B cell (primary cell): ENCODE measurements at regions not wholly inside any gene's neighbourhood (a gene's known extent, or its start where the extent isn't known, plus 50 kb on each side); places are given as distances from the start of the nearest gene placed in this dataset.

ENCODE experiments used
- ATAC-seq: fragments of 200-7000 bp; cut with Tn5 transposase; one replicate; pipeline ENCODE4 v1.10.0; 2021; ENCODE audit warnings: low read depth, mild to moderate bottlenecking, moderate number of reproducible peaks, moderate library complexity
- CTCF ChIA-PET: fragments of 350-600 bp; sonication (Branson Sonifier 250); formaldehyde crosslinking; loops from one replicate; lab custom pipeline; 2021; ENCODE audit warnings: antibody characterized with exemption, inconsistent platforms; lab: Charles Lee
- POLR2A ChIA-PET: fragments of 350-600 bp; sonication (Branson Sonifier 250); formaldehyde crosslinking; loops from one replicate; lab custom pipeline; 2021; ENCODE audit warnings: antibody characterized with exemption; lab: Charles Lee
- DNase-seq: peaks from one replicate; pipeline ENCODE4 v3.0.0; 2013
- H2AFZ ChIP-seq: 2 replicates; pipeline ENCODE4 v1.6.1; 2012; ENCODE audit warnings: mild to moderate bottlenecking, low read depth, low read length; ENCODE audit not compliant: insufficient read depth, poor library complexity, severe bottlenecking
- H3K27ac ChIP-seq, 2 donors: 1 replicate in 1 of 2; 2 replicates in 1 of 2; pipeline ENCODE4 v1.5.1; 2012 to 2013; ENCODE audit warnings: low read length in 2 of 2, mild to moderate bottlenecking in 2 of 2, moderate library complexity in 1 of 2
- H3K27me3 ChIP-seq, 4 experiments: fragments of 200-600 bp in 1 of 4; sonication (generic) in 1 of 4; replicated peaks in 1 of 4; 1 replicate in 2 of 4; 2 replicates in 2 of 4; pipeline versions ENCODE4 v1.6.1 to v1.7.0; 2013 to 2016; ENCODE audit warnings: low read length in 3 of 4, mild to moderate bottlenecking in 2 of 4, mixed read lengths in 1 of 4, moderate library complexity in 1 of 4; ENCODE audit not compliant: insufficient read depth in 4 of 4, control insufficient read depth in 3 of 4; ENCODE audit errors: control extremely low read depth in 1 of 4
- H3K36me3 ChIP-seq, 2 experiments: replicated peaks in 1 of 2; 1 replicate in 1 of 2; 2 replicates in 1 of 2; pipeline versions ENCODE4 v1.6.1 to v1.7.1; 2013; ENCODE audit warnings: low read length in 1 of 2; ENCODE audit not compliant: insufficient read depth in 2 of 2, control insufficient read depth in 1 of 2; ENCODE audit errors: control extremely low read depth in 1 of 2, extremely low read depth in 1 of 2
- H3K4me1 ChIP-seq, 2 donors: fragments of 200-600 bp in 1 of 2; sonication (generic) in 1 of 2; 1 replicate in 1 of 2; 2 replicates in 1 of 2; pipeline versions ENCODE4 v1.5.1 to v1.6.1; 2013 to 2017; ENCODE audit warnings: low read length in 2 of 2; ENCODE audit not compliant: control insufficient read depth in 2 of 2, insufficient read depth in 2 of 2
- H3K4me2 ChIP-seq: replicated peaks from 2 replicates; pipeline ENCODE3; 2012; ENCODE audit warnings: mild to moderate bottlenecking, low read depth, low read length; ENCODE audit not compliant: poor library complexity, severe bottlenecking
- H3K4me3 ChIP-seq, 5 experiments: fragments of 200-600 bp in 1 of 5; sonication (generic) in 1 of 5; 1 replicate in 3 of 5; 2 replicates in 2 of 5; pipeline versions ENCODE4 v1.5.1 to v1.7.0; 2011 to 2016; ENCODE audit warnings: low read length in 4 of 5, mild to moderate bottlenecking in 4 of 5, low read depth in 2 of 5, control low read depth in 1 of 5, moderate library complexity in 1 of 5; ENCODE audit not compliant: insufficient read depth in 1 of 5; ENCODE audit errors: control extremely low read depth in 1 of 5, extremely low read depth in 1 of 5
- H3K79me2 ChIP-seq: fragments of 200-600 bp; sonication (generic); one replicate; pipeline ENCODE4 v1.6.0; 2016; ENCODE audit warnings: low read length; ENCODE audit not compliant: control insufficient read depth, insufficient read depth
- H3K9ac ChIP-seq: fragments of 200-600 bp; sonication (generic); 2 replicates; pipeline ENCODE4 v1.6.1; 2017; ENCODE audit warnings: mild to moderate bottlenecking, low read length, moderate library complexity
- H3K9me3 ChIP-seq, 3 donors: one replicate each; pipeline versions ENCODE4 v1.6.1 to v1.7.1; 2013; ENCODE audit warnings: low read length in 2 of 3; ENCODE audit not compliant: control insufficient read depth in 2 of 3, insufficient read depth in 1 of 3; ENCODE audit errors: control extremely low read depth in 1 of 3
- H4K20me1 ChIP-seq: 2 replicates; pipeline ENCODE4 v1.6.0; 2012; ENCODE audit warnings: mild to moderate bottlenecking, low read length; ENCODE audit not compliant: insufficient read depth, control insufficient read depth, poor library complexity, severe bottlenecking
- H3K27ac Mint-ChIP-seq: one replicate; pipeline ENCODE4 v1.8.0; 2021; ENCODE audit warnings: mixed read lengths
- H3K27me3 Mint-ChIP-seq: one replicate; pipeline ENCODE4 v1.8.0; 2021; ENCODE audit warnings: mixed read lengths
- H3K4me1 Mint-ChIP-seq: one replicate; pipeline ENCODE4 v1.8.0; 2021; ENCODE audit warnings: mixed read lengths
- H3K4me3 Mint-ChIP-seq: one replicate; pipeline ENCODE4 v1.8.0; 2021; ENCODE audit warnings: mixed read lengths
- H3K9me3 Mint-ChIP-seq: one replicate; pipeline ENCODE4 v1.8.0; 2022; ENCODE audit warnings: mixed read lengths; ENCODE audit not compliant: insufficient read depth
- EZH2 ChIP-seq: IDR thresholded peaks from 2 replicates; pipeline ENCODE4 v1.6.1; 2012; ENCODE audit warnings: borderline replicate concordance, low read depth, mild to moderate bottlenecking, moderate library complexity, low read length; ENCODE audit not compliant: insufficient read depth, poor library complexity, severe bottlenecking
- WGBS: methylation state at CpG from one replicate; pipeline ENCODE4 v1.1.5; 2013; ENCODE audit warnings: missing lambda C conversion rate; ENCODE audit not compliant: insufficient coverage; 5-methylcytosine and 5-hydroxymethylcytosine counted together
- intact Hi-C: fragments of 100-400 bp; cut with micrococcal nuclease; formaldehyde crosslinking; loops from one replicate; pipeline ENCODE4 v1.10.0; 2022
- TF ChIP-seq, protein P1 (sequence below): fragments of 200-600 bp; IDR thresholded peaks from one replicate; pipeline ENCODE4 v1.8.0; 2022; ENCODE audit warnings: antibody characterized with exemption, mild to moderate bottlenecking

DNA sequence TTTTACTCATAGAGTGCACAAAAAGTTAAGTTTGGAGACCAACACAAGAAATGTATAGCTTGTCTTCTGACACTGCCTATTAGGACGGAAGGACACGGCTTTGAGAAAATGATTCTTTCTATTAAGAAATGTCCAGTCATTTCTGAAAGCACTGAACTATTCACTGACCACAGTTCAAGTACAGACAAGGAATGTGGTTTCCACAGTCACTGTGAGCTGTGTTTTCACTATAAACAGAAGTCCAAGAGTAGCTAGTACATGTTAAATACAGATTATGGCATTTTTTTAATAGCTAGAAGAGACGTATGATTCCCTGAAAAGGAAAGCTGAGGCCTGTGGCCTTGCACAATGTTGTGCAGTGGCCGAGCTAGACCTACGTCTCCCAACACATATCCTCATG, 115.1 kb upstream of the GPM6A start:
- no peaks in the 10 kb centered on the region for H3K79me2 ChIP-seq
- Mint-ChIP-seq H3K27ac (no peak overlapping the region), H3K4me3 (no peak overlapping the region), H3K9me3 (peaks cover 3% of the 10 kb centered on the region), H3K4me1 (no peaks in the 10 kb centered on the region), H3K27me3 (peaks cover 4% of the 10 kb centered on the region)
- H4K20me1 ChIP-seq: no peaks in the 10 kb centered on the region
- H3K27ac ChIP-seq: no peak overlapping the region
- ATAC-seq (no peak), DNase-seq (no peak)
- intact Hi-C loops: no loop called here
- no peaks in the 10 kb centered on the region for H3K9me3 ChIP-seq
- POLR2A ChIA-PET: no interaction called here
- 95% methylated on average over 3 of the region's 5 CpGs for WGBS
- H3K9ac ChIP-seq: no peak overlapping the region
- no peaks in the 10 kb centered on the region for H3K27me3 ChIP-seq
- H2AFZ ChIP-seq: no peak overlapping the region
- no peaks in the 10 kb centered on the region for H3K4me1 ChIP-seq
- no peak overlapping the region for H3K4me3 ChIP-seq
- CTCF ChIA-PET: no interaction called here
- no peak overlapping the region for H3K4me2 ChIP-seq
- no peaks in the 10 kb centered on the region for H3K36me3 ChIP-seq
- no peak for TF ChIP-seq EZH2
- TF ChIP-seq, protein P1, sequence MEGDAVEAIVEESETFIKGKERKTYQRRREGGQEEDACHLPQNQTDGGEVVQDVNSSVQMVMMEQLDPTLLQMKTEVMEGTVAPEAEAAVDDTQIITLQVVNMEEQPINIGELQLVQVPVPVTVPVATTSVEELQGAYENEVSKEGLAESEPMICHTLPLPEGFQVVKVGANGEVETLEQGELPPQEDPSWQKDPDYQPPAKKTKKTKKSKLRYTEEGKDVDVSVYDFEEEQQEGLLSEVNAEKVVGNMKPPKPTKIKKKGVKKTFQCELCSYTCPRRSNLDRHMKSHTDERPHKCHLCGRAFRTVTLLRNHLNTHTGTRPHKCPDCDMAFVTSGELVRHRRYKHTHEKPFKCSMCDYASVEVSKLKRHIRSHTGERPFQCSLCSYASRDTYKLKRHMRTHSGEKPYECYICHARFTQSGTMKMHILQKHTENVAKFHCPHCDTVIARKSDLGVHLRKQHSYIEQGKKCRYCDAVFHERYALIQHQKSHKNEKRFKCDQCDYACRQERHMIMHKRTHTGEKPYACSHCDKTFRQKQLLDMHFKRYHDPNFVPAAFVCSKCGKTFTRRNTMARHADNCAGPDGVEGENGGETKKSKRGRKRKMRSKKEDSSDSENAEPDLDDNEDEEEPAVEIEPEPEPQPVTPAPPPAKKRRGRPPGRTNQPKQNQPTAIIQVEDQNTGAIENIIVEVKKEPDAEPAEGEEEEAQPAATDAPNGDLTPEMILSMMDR: no peak

DNA sequence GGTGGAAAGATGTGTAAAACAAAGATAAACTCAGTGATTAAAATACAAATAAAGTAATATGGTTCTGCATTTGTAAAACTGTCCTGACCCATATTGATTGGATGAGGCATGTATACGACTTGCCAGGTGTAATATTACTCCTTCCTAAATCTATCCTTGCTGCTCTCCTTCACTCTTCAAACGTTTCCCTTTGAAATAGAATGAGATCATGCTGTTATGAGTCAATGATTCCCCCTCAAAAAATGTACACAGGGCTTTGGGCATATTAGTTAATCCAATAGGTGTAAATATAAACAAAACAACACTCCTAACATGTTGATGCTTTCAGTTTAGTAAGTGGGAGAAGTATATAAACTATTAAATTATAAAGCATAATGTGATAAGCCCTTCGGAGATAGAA, 117.4 kb upstream of the GPM6A start:
- Mint-ChIP-seq H3K9me3 (no peaks in the 10 kb centered on the region), H3K27ac (no peak overlapping the region), H3K4me1 (no peaks in the 10 kb centered on the region), H3K4me3 (no peak overlapping the region), H3K27me3 (no peaks in the 10 kb centered on the region)
- Histone ChIP-seq H3K9me3 (no peaks in the 10 kb centered on the region), H3K4me1 (no peaks in the 10 kb centered on the region), H3K27me3 (no peaks in the 10 kb centered on the region), H3K27ac (no peak overlapping the region), H2AFZ (no peak overlapping the region), H3K9ac (no peak overlapping the region), H4K20me1 (no peaks in the 10 kb centered on the region), H3K4me3 (no peak overlapping the region), H3K79me2 (no peaks in the 10 kb centered on the region), H3K36me3 (no peaks in the 10 kb centered on the region), H3K4me2 (no peak overlapping the region)
- CTCF ChIA-PET: interaction anchor here (0.8 kb wide), 1 partner anchor 10 kb away, joined by 4 read pairs; no protein-coding TSS in a partner anchor
- DNase-seq: no peak
- WGBS: no CpG with 5 or more reads among the region's 3 CpGs
- ATAC-seq: no peak
- TF ChIP-seq, protein P1: no peak
- TF ChIP-seq EZH2: no peak
- POLR2A ChIA-PET: no interaction called here
- intact Hi-C loops: no loop called here
